Liver (tissue), 7 donors: ENCODE measurements at regions not wholly inside any gene's neighbourhood (a gene's known extent, or its start where the extent isn't known, plus 50 kb on each side); places are given as distances from the start of the nearest gene placed in this dataset.

Experiments
- DNase-seq: peaks from one replicate; pipeline ENCODE4 v3.0.0-alpha.2; 2017; ENCODE audit warnings: low spot score
- H3K27ac ChIP-seq, 2 donors: one replicate each; pipeline ENCODE4 v1.7.0; 2013; ENCODE audit warnings: inconsistent platforms in 2 of 2, low read length in 2 of 2, control low read depth in 1 of 2, low read depth in 1 of 2, mild to moderate bottlenecking in 1 of 2
- H3K27me3 ChIP-seq, 4 donors: one replicate each; pipeline versions ENCODE4 v1.6.1 to v1.7.0; 2013; ENCODE audit warnings: low read length in 3 of 4, inconsistent platforms in 1 of 4, mild to moderate bottlenecking in 1 of 4, moderate library complexity in 1 of 4; ENCODE audit not compliant: control insufficient read depth in 4 of 4, insufficient read depth in 4 of 4
- H3K36me3 ChIP-seq, 4 donors: one replicate each; pipeline versions ENCODE4 v1.6.1 to v1.7.0; 2013; ENCODE audit warnings: low read length in 3 of 4, mild to moderate bottlenecking in 3 of 4, low read depth in 1 of 4, moderate library complexity in 1 of 4; ENCODE audit not compliant: control insufficient read depth in 4 of 4, insufficient read depth in 3 of 4
- H3K4me1 ChIP-seq, 4 donors: one replicate each; pipeline versions ENCODE4 v1.6.1 to v1.7.0; 2013; ENCODE audit warnings: low read length in 3 of 4, mild to moderate bottlenecking in 3 of 4, moderate library complexity in 1 of 4; ENCODE audit not compliant: control insufficient read depth in 4 of 4, insufficient read depth in 4 of 4
- H3K4me3 ChIP-seq, 3 donors: one replicate each; pipeline versions ENCODE4 v1.6.1 to v1.7.0; 2013; ENCODE audit warnings: low read length in 3 of 3, control low read depth in 1 of 3, low read depth in 1 of 3, mild to moderate bottlenecking in 1 of 3
- H3K9ac ChIP-seq, 2 donors: one replicate each; pipeline ENCODE4 v1.7.0; 2013; ENCODE audit warnings: low read length in 2 of 2, mild to moderate bottlenecking in 2 of 2, moderate library complexity in 2 of 2, control low read depth in 1 of 2, low read depth in 1 of 2
- H3K9me3 ChIP-seq, 4 donors: one replicate each; pipeline versions ENCODE4 v1.6.1 to v1.7.0; 2013; ENCODE audit warnings: low read length in 3 of 4; ENCODE audit not compliant: control insufficient read depth in 4 of 4
- EGR1 ChIP-seq, 2 donors: IDR thresholded peaks; 2 replicates each; pipeline ENCODE4 v1.6.1; 2016 to 2018; ENCODE audit warnings: antibody characterized with exemption in 2 of 2, low read depth in 2 of 2
- FOXA1 ChIP-seq: IDR thresholded peaks from 2 replicates; pipeline ENCODE4 v1.6.1; 2016; ENCODE audit warnings: antibody characterized with exemption
- FOXA2 ChIP-seq: IDR thresholded peaks from 2 replicates; pipeline ENCODE4 v1.6.1; 2016; ENCODE audit warnings: antibody characterized with exemption
- GABPA ChIP-seq, 2 donors: IDR thresholded peaks in 1 of 2; conservative IDR thresholded peaks in 1 of 2; 2 replicates each; pipeline ENCODE4 v1.6.1; 2016; ENCODE audit warnings: antibody characterized with exemption in 2 of 2, mild to moderate bottlenecking in 1 of 2, moderate library complexity in 1 of 2
- HNF4A ChIP-seq, 2 donors: conservative IDR thresholded peaks; 2 replicates each; pipeline ENCODE4 v1.6.1; 2016; ENCODE audit warnings: antibody characterized with exemption in 2 of 2, mild to moderate bottlenecking in 2 of 2
- HNF4G ChIP-seq: IDR thresholded peaks from 2 replicates; pipeline ENCODE4 v1.6.1; 2016; ENCODE audit warnings: antibody characterized with exemption
- JUND ChIP-seq, 2 donors: IDR thresholded peaks; 2 replicates each; pipeline ENCODE4 v1.6.1; 2016; ENCODE audit warnings: antibody characterized with exemption in 2 of 2
- NR2F2 ChIP-seq: IDR thresholded peaks from 2 replicates; pipeline ENCODE4 v1.6.1; 2016; ENCODE audit warnings: antibody characterized with exemption
- RXRA ChIP-seq, 2 donors: IDR thresholded peaks; 2 replicates each; pipeline ENCODE4 v1.6.1; 2017 to 2018; ENCODE audit warnings: antibody characterized with exemption in 2 of 2, mild to moderate bottlenecking in 1 of 2
- SP1 ChIP-seq: IDR thresholded peaks from 2 replicates; pipeline ENCODE4 v1.6.1; 2018; ENCODE audit warnings: antibody characterized with exemption, mild to moderate bottlenecking
- YY1 ChIP-seq: IDR thresholded peaks from 2 replicates; pipeline ENCODE4 v1.6.1; 2016; ENCODE audit warnings: antibody characterized with exemption, mild to moderate bottlenecking
- ZBTB33 ChIP-seq: IDR thresholded peaks from 2 replicates; pipeline ENCODE4 v1.6.1; 2016; ENCODE audit warnings: antibody characterized with exemption
- WGBS: extraction: QIAGEN DNeasy Blood & Tissue Kit; methylation state at CpG from one replicate; pipeline ENCODE4 v1.1.7; 2013; 5-methylcytosine and 5-hydroxymethylcytosine counted together
- TF ChIP-seq, protein P1 (sequence below): IDR thresholded peaks from 2 replicates; pipeline ENCODE4 v1.6.1; 2016; ENCODE audit warnings: antibody characterized with exemption, mild to moderate bottlenecking
- TF ChIP-seq, protein P2 (sequence below): IDR thresholded peaks from 2 replicates; pipeline ENCODE4 v1.6.1; 2016; ENCODE audit warnings: antibody characterized with exemption
- donor health status: healthy.
- donor health status: healthy.
- donor health status: healthy.
- donor health status: healthy.

DNA sequence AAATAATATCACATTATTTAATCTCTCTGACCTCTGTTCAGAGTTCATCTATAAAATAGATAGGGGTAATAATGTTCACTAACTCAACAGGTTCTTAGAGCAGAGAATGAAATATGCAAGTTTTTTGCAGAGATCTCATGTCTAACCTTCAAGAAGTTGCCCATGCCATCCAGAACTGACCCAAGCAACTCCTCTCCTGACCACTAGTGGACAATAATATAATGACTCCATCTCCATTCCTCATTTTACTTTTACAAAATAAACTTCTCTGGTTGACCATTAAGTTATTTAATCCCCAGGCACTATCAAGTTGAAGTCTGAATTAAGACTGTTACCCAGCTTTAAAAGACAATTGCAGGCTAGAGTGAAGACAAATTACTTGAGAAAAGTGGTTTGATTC, 382.6 kb downstream of the KCNA4 start (continued):
- TF ChIP-seq, protein P1, sequence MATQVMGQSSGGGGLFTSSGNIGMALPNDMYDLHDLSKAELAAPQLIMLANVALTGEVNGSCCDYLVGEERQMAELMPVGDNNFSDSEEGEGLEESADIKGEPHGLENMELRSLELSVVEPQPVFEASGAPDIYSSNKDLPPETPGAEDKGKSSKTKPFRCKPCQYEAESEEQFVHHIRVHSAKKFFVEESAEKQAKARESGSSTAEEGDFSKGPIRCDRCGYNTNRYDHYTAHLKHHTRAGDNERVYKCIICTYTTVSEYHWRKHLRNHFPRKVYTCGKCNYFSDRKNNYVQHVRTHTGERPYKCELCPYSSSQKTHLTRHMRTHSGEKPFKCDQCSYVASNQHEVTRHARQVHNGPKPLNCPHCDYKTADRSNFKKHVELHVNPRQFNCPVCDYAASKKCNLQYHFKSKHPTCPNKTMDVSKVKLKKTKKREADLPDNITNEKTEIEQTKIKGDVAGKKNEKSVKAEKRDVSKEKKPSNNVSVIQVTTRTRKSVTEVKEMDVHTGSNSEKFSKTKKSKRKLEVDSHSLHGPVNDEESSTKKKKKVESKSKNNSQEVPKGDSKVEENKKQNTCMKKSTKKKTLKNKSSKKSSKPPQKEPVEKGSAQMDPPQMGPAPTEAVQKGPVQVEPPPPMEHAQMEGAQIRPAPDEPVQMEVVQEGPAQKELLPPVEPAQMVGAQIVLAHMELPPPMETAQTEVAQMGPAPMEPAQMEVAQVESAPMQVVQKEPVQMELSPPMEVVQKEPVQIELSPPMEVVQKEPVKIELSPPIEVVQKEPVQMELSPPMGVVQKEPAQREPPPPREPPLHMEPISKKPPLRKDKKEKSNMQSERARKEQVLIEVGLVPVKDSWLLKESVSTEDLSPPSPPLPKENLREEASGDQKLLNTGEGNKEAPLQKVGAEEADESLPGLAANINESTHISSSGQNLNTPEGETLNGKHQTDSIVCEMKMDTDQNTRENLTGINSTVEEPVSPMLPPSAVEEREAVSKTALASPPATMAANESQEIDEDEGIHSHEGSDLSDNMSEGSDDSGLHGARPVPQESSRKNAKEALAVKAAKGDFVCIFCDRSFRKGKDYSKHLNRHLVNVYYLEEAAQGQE: no peak
- TF ChIP-seq HNF4G: no peak

DNA sequence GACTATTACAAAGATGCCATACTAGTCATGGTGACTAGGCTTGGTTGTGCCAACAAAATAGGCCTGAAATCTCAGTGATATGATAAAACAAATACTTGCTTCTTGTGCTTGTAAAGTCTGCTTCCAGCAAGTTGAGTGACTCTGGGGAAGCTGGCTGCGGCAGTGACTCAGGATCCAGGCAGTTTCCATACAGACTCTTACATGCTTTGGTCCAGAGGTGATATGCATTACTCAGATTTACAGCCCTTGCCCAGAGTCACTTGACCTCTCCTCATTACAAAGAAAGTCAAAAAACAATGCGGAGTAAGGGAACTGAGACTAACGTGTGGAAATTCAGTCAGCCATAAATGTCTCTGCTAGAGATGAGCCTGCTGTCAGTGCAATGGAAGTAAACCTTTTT, 387.5 kb downstream of the KCNA4 start:
- no peak for TF ChIP-seq HNF4A (conservative IDR thresholded peaks at IDR 0.05)
- no peak for TF ChIP-seq FOXA1
- no peak for TF ChIP-seq EGR1 (IDR thresholded peaks at IDR 0.05; ENCODE audit: low read depth in 2 of 2)
- TF ChIP-seq FOXA2: no peak
- TF ChIP-seq NR2F2: no peak
- TF ChIP-seq ZBTB33: no peak
- TF ChIP-seq, protein P2, sequence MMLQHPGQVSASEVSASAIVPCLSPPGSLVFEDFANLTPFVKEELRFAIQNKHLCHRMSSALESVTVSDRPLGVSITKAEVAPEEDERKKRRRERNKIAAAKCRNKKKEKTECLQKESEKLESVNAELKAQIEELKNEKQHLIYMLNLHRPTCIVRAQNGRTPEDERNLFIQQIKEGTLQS: no peak
- TF ChIP-seq, protein P1: no peak

DNA sequence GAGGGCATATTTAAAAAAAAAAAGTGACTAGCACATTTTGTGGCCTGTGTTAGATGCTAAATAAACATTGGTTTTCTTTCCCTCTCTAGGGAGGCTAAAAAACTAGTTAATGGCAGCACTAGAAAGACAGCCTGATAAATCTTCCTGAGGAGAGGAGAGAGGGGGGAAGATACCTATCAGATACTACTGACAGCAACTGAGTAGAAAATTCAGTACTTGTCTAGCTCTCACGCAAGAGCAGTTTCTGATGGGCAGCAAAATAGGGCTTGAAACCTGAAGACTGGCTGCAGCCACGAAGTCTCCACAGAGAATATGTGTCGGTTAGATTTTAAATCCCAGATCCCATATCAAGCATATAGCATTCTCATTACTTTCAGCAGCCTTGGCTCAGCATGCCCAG, 388.2 kb downstream of the KCNA4 start:
- Histone ChIP-seq H3K36me3 (no peaks in the 10 kb centered on the region), H3K9ac (no peak overlapping the region), H3K27me3 (no peaks in the 10 kb centered on the region), H3K27ac (no peak overlapping the region), H3K9me3 (no peaks in the 10 kb centered on the region), H3K4me3 (no peak overlapping the region), H3K4me1 (no peaks in the 10 kb centered on the region)
- DNase-seq: no peak
- TF ChIP-seq FOXA2: no peak
- TF ChIP-seq, protein P1: no peak
- no peak for TF ChIP-seq YY1
- TF ChIP-seq JUND (IDR thresholded peaks at IDR 0.05): no peak
- TF ChIP-seq SP1: no peak
- no peak for TF ChIP-seq GABPA (IDR thresholded peaks at IDR 0.05 in 1 of 2, conservative IDR thresholded peaks at IDR 0.05 in 1 of 2)
- TF ChIP-seq HNF4G: no peak
- no peak for TF ChIP-seq RXRA (IDR thresholded peaks at IDR 0.05)
- WGBS: 79% methylated on average over 3 of the region's 3 CpGs

More for the DNA sequence above, 387.5 kb downstream of the KCNA4 start:
- WGBS: 80% methylated on average over 3 of the region's 3 CpGs
- H3K27ac ChIP-seq: no peak overlapping the region
- no peak for DNase-seq
- H3K36me3 ChIP-seq: no peaks in the 10 kb centered on the region
- H3K4me3 ChIP-seq: no peak overlapping the region
- no peaks in the 10 kb centered on the region for H3K4me1 ChIP-seq
- H3K27me3 ChIP-seq: no peaks in the 10 kb centered on the region
- H3K9ac ChIP-seq: no peak overlapping the region
- H3K9me3 ChIP-seq: no peaks in the 10 kb centered on the region
